Dendritic cell treated with granulocyte-macrophage colony-stimulating factor and Interleukin-4, amounts not matched to agents 40 ng/mL and 50 ng/mL, for 4 days (primary cell): ENCODE measurements at regions not wholly inside any gene's neighbourhood (a gene's known extent, or its start where the extent isn't known, plus 50 kb on each side); places are given as distances from the start of the nearest gene placed in this dataset.

Source experiments
- H3K27ac Mint-ChIP-seq: one replicate; pipeline ENCODE4 v1.8.0; 2022; ENCODE audit warnings: mild to moderate bottlenecking, mixed read lengths
- H3K27me3 Mint-ChIP-seq: one replicate; pipeline ENCODE4 v1.8.0; 2022; ENCODE audit warnings: mild to moderate bottlenecking, mixed read lengths
- H3K36me3 Mint-ChIP-seq: one replicate; pipeline ENCODE4 v1.8.0; 2022; ENCODE audit warnings: low read depth, mixed read lengths
- H3K4me1 Mint-ChIP-seq: one replicate; pipeline ENCODE4 v1.8.0; 2022; ENCODE audit warnings: low read depth, mixed read lengths
- H3K4me3 Mint-ChIP-seq: one replicate; pipeline ENCODE4 v1.8.0; 2022; ENCODE audit warnings: mild to moderate bottlenecking, moderate library complexity, mixed read lengths
- H3K9me3 Mint-ChIP-seq: one replicate; pipeline ENCODE4 v1.8.0; 2022; ENCODE audit warnings: mixed read lengths
- intact Hi-C: fragments of 100-400 bp; cut with micrococcal nuclease; formaldehyde crosslinking; loops from one replicate; pipeline ENCODE4 v1.15.0; 2022

GRCh38 chr6:18667612-18668011 lies 280.5 kb downstream of the RNF144B start:
- Mint-ChIP-seq H3K4me3 (no peak overlapping the region), H3K9me3 (no peaks in the 10 kb centered on the region), H3K4me1 (no peaks in the 10 kb centered on the region)

GRCh38 chr6:18668994-18669393 lies 281.8 kb downstream of the RNF144B start:
- H3K4me3 Mint-ChIP-seq = no peak overlapping the region
- H3K36me3 Mint-ChIP-seq = no peaks in the 10 kb centered on the region
- H3K27ac Mint-ChIP-seq = no peak overlapping the region
- H3K9me3 Mint-ChIP-seq = no peaks in the 10 kb centered on the region
- H3K27me3 Mint-ChIP-seq = no peaks in the 10 kb centered on the region
- H3K4me1 Mint-ChIP-seq = no peaks in the 10 kb centered on the region
- intact Hi-C loops = no loop called here

More at GRCh38 chr6:18667612-18668011, 280.5 kb downstream of the RNF144B start:
- no peak overlapping the region for H3K27ac Mint-ChIP-seq
- no peaks in the 10 kb centered on the region for H3K36me3 Mint-ChIP-seq
- intact Hi-C loops = no loop called here
- H3K27me3 Mint-ChIP-seq = no peaks in the 10 kb centered on the region

DNA sequence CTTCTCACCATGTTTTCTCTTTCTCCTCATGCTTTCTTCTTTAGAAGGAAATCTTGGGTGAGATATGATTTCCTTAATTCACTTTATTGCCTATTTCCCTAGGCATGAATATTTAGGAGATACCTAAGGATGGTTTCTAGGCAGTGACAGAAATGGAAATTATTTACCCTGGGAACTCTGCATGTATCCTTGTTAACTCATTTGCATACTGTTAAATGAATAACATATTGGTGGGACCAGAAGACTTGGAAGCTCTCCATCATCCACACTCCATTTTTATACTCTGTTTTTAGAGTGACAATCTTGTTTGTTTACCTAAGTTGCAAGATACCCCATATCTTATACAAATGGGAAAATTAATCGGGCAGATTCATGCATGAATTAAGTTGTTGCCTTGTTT lies 285.7 kb downstream of the RNF144B start:
- Mint-ChIP-seq H3K9me3 (no peaks in the 10 kb centered on the region), H3K4me1 (no peaks in the 10 kb centered on the region), H3K36me3 (no peaks in the 10 kb centered on the region), H3K27ac (no peak overlapping the region), H3K4me3 (no peak overlapping the region), H3K27me3 (no peaks in the 10 kb centered on the region)
- intact Hi-C loops = no loop called here

DNA sequence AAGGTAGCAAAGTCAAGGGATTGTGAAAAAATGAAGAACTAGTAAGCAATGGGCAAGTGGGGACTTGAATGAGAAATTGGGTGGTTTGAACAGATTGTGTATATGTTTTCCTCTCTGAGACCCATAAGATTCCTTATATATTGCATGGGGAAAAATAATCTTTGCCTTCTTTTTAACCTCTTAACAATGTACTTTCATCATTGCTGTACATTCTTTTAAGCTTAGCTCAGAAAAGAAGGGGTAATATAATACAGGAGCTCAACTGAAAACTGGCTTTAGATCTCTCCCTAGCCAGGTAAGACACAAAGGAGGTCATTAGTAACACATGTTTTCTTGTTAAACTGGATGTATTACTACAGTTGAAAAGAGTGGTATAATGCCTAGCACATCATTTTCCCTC lies 287.2 kb downstream of the RNF144B start:
- H3K4me1 Mint-ChIP-seq = no peaks in the 10 kb centered on the region
- H3K27me3 Mint-ChIP-seq = no peaks in the 10 kb centered on the region
- no peaks in the 10 kb centered on the region for H3K9me3 Mint-ChIP-seq
- H3K36me3 Mint-ChIP-seq = no peaks in the 10 kb centered on the region
- intact Hi-C loops = no loop called here
- no peak overlapping the region for H3K4me3 Mint-ChIP-seq
- no peak overlapping the region for H3K27ac Mint-ChIP-seq

- Mint-ChIP-seq H3K36me3 (no peaks in the 10 kb centered on the region), H3K27ac (no peak overlapping the region), H3K27me3 (no peaks in the 10 kb centered on the region), H3K9me3 (no peaks in the 10 kb centered on the region), H3K4me3 (no peak overlapping the region), H3K4me1 (no peaks in the 10 kb centered on the region)
- intact Hi-C loops = no loop called here
These were observed 288.7 kb downstream of the RNF144B start for GRCh38 chr6:18675881-18676280.

- no peaks in the 10 kb centered on the region for H3K4me1 Mint-ChIP-seq
- H3K36me3 Mint-ChIP-seq = no peaks in the 10 kb centered on the region
- intact Hi-C loops = no loop called here
- no peak overlapping the region for H3K4me3 Mint-ChIP-seq
- H3K27me3 Mint-ChIP-seq = no peaks in the 10 kb centered on the region
- no peak overlapping the region for H3K27ac Mint-ChIP-seq
- no peaks in the 10 kb centered on the region for H3K9me3 Mint-ChIP-seq
These were observed 289.4 kb downstream of the RNF144B start for GRCh38 chr6:18676548-18676947.

DNA sequence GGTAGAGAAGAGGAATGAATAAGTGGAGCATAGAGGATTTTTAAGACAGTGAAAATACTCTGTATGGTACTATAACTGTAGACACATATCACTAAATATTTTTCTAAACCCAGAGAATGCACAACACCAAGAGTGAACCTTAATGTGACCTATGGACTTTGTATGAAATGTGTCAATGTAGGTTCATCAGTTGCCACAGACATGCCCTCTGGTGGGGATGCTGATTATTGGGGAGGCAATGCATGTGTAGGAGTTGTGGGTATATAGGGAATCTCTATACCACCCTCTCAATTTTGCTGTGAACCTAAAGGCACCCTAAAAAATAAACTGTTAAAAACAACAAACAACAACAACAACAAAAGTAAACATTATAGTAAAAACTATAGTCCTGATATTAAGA lies 293.7 kb downstream of the RNF144B start:
- H3K9me3 Mint-ChIP-seq = no peaks in the 10 kb centered on the region
- no peaks in the 10 kb centered on the region for H3K4me1 Mint-ChIP-seq
- no peak overlapping the region for H3K4me3 Mint-ChIP-seq
- intact Hi-C loops = no loop called here
- H3K27me3 Mint-ChIP-seq = no peaks in the 10 kb centered on the region
- no peak overlapping the region for H3K27ac Mint-ChIP-seq
- no peaks in the 10 kb centered on the region for H3K36me3 Mint-ChIP-seq

DNA sequence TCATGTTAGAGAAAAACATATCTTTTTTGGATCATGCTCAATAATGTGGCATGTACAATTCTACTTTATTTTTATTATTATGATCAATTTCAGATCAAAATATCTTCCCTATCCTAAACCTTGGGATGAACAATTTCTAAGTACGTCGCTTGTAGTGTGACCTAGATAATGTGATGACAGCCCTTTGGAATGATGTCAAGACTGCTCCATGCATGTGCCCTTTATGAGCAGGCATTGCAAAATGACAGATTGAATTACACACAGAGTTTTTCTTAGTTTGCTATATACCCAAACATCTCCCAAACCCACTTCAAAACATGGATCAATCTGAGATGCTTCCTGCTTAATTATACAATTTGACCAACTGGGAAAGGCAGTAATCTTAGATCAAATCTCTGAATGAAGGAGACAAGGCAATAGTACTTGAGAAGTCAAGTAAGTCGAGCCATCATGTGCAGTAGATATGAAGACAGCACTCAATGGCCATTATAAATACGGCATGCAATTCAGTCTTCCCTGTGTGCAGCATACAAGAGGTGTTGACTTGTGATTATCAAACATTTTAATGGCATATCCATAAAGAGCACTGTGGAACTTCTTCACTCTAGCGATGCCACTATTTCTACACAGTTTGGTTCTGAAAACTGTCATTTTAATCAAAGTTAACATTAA lies 294.8 kb downstream of the RNF144B start:
- intact Hi-C loops = no loop called here
- no peaks in the 10 kb centered on the region for H3K27me3 Mint-ChIP-seq
- no peak overlapping the region for H3K4me3 Mint-ChIP-seq
- no peaks in the 10 kb centered on the region for H3K4me1 Mint-ChIP-seq
- no peak overlapping the region for H3K27ac Mint-ChIP-seq
- H3K36me3 Mint-ChIP-seq = no peaks in the 10 kb centered on the region
- H3K9me3 Mint-ChIP-seq = no peaks in the 10 kb centered on the region

- no peaks in the 10 kb centered on the region for H3K9me3 Mint-ChIP-seq
- H3K27ac Mint-ChIP-seq = no peak overlapping the region
- no peak overlapping the region for H3K4me3 Mint-ChIP-seq
- intact Hi-C loops = no loop called here
- no peaks in the 10 kb centered on the region for H3K27me3 Mint-ChIP-seq
- no peaks in the 10 kb centered on the region for H3K4me1 Mint-ChIP-seq
- H3K36me3 Mint-ChIP-seq = no peaks in the 10 kb centered on the region
These were observed 297.2 kb downstream of the RNF144B start for GRCh38 chr6:18684343-18684742.

DNA sequence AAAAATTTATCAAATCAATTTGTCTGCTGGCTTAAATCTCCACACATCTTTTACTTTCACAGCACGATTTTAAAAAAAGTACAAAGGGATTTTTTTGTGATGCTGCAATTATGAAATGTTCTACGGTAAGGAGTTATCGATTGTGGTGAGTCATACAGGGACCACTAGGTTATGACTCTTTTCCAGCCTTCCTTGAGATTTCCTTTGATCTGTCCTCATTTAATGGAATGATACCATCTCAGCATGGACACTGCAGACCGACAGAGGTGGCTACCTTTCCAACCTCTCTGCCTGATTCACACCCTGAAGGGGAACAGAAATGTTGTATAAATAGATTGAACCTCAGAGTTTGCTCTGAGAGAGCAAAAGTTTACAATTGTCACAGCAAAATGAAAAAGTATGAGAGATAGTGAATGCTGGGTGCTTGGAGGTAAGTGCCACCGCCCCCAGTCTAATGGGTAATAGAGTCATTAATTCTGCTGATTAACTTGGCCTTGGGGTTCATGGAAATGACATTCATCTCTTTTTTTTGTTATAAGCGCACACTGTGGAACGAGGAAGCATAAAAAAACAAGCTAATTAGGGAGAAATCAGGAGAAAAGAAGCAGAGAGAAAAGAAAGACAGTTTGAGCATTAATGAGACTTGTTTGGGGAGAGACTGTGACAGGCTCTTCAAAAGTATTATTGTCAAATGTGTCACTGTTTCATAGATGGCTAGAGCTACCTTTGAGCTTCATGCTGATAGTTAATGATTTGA lies 306.0 kb downstream of the RNF144B start:
- intact Hi-C loops = no loop called here
- no peaks in the 10 kb centered on the region for H3K9me3 Mint-ChIP-seq
- H3K27ac Mint-ChIP-seq = no peak overlapping the region
- H3K27me3 Mint-ChIP-seq = no peaks in the 10 kb centered on the region
- no peaks in the 10 kb centered on the region for H3K36me3 Mint-ChIP-seq
- H3K4me3 Mint-ChIP-seq = no peak overlapping the region
- no peaks in the 10 kb centered on the region for H3K4me1 Mint-ChIP-seq

- H3K27ac Mint-ChIP-seq = no peak overlapping the region
- no peak overlapping the region for H3K4me3 Mint-ChIP-seq
- H3K36me3 Mint-ChIP-seq = no peaks in the 10 kb centered on the region
- H3K4me1 Mint-ChIP-seq = no peaks in the 10 kb centered on the region
- no peaks in the 10 kb centered on the region for H3K27me3 Mint-ChIP-seq
- H3K9me3 Mint-ChIP-seq = no peaks in the 10 kb centered on the region
- intact Hi-C loops = no loop called here
These were observed 306.7 kb downstream of the RNF144B start for GRCh38 chr6:18693881-18694280.

DNA sequence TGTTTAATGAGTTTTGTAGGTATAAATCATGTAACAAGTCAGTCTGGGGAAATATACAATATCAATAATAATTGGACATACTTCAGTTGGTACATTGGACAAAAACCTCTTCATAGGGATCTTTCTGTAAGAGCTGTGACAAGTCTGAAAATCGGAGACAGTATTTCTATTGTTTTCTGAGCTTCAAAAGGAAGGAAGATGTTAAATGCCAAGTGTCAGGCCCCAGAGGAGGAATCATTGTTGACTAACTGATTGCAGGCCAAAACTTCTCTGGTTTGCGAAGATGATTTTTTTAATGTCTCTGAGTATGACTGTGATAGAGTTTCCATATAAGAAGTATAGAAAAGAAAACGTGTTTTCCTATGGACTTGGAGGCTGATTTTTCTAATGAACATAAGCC lies 316.4 kb downstream of the RNF144B start:
- peaks cover 11% of the 10 kb centered on the region for H3K9me3 Mint-ChIP-seq
- H3K4me3 Mint-ChIP-seq = no peak overlapping the region
- H3K27ac Mint-ChIP-seq = no peak overlapping the region
- no peaks in the 10 kb centered on the region for H3K27me3 Mint-ChIP-seq
- H3K36me3 Mint-ChIP-seq = no peaks in the 10 kb centered on the region
- intact Hi-C loops = no loop called here
- no peaks in the 10 kb centered on the region for H3K4me1 Mint-ChIP-seq

GRCh38 chr6:18707714-18708439 lies 320.7 kb downstream of the RNF144B start:
- intact Hi-C loops = no loop called here
- H3K27me3 Mint-ChIP-seq = no peaks in the 10 kb centered on the region
- H3K9me3 Mint-ChIP-seq = peaks cover 11% of the 10 kb centered on the region
- H3K27ac Mint-ChIP-seq = no peak overlapping the region
- H3K4me1 Mint-ChIP-seq = no peaks in the 10 kb centered on the region
- no peaks in the 10 kb centered on the region for H3K36me3 Mint-ChIP-seq
- no peak overlapping the region for H3K4me3 Mint-ChIP-seq

- Mint-ChIP-seq H3K27me3 (no peaks in the 10 kb centered on the region), H3K36me3 (no peaks in the 10 kb centered on the region), H3K4me1 (no peaks in the 10 kb centered on the region), H3K9me3 (peaks cover 2% of the 10 kb centered on the region), H3K27ac (no peak overlapping the region), H3K4me3 (no peak overlapping the region)
- intact Hi-C loops = no loop called here
These were observed 325.4 kb downstream of the RNF144B start for GRCh38 chr6:18712595-18712994.
